ENCODE measurements at regions not wholly inside any gene's neighbourhood (a gene's known extent, or its start where the extent isn't known, plus 50 kb on each side); places are given as distances from the start of the nearest gene placed in this dataset.

- no peaks in the 10 kb centered on the region for H3K4me1 ChIP-seq
- H3K4me3 ChIP-seq: no peak overlapping the region
- no peaks in the 10 kb centered on the region for H3K9me3 ChIP-seq
- TF ChIP-seq CTCF (IDR thresholded peaks at IDR 0.05): no peak
- H3K36me3 ChIP-seq (ENCODE audit: insufficient read depth in 1 of 2, low read depth in 1 of 2): no peaks in the 10 kb centered on the region
- no peak overlapping the region for H3K27ac ChIP-seq
- intact Hi-C loops (cut with DNase I): no loop called here
- ATAC-seq (no peak), DNase-seq (no peak)
- no peaks in the 10 kb centered on the region for H3K27me3 ChIP-seq (ENCODE audit: insufficient read depth in 3 of 3, low read length in 2 of 3)
These were observed 155.7 kb upstream of the GPRIN3 start for GRCh38 chr4:89463341-89463740.

DNA sequence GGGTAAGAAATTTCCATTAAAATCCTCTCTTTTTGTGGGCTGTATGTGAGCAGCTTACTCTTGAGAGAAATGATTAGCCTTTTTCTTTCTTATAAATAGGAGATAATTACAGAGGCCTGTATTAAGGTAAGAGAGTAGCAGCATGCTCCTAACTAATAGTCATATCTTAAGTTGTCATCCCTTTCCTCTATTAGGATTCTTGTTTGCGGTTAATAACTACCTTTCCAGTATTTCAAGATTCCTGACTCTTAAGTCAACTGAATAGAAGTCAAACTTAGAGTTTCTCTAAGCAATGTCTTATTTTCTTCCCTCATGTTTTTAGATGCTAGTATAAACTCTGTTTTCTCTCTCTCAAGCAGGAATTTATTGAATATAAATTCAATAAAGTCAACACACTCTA lies 139.9 kb upstream of the GPRIN3 start:
- H3K27ac ChIP-seq: no peak overlapping the region
- H3K9me3 ChIP-seq: peaks cover 4% of the 10 kb centered on the region
- TF ChIP-seq CTCF (IDR thresholded peaks at IDR 0.05): no peak
- DNase-seq: no peak
- H3K4me3 ChIP-seq: no peak overlapping the region
- intact Hi-C loops (cut with DNase I): no loop called here
- no peaks in the 10 kb centered on the region for H3K36me3 ChIP-seq (ENCODE audit: insufficient read depth in 1 of 2, low read depth in 1 of 2)
- H3K4me1 ChIP-seq: no peaks in the 10 kb centered on the region
- WGBS, 3 donors: 84 to 100% (median 99%) methylated on average over 1 of the region's 1 CpG
- ATAC-seq: no peak
- peaks cover 0 to 2% (median 0%) of the 10 kb centered on the region in 3 donors for H3K27me3 ChIP-seq (ENCODE audit: insufficient read depth in 3 of 3, low read length in 2 of 3)

DNA sequence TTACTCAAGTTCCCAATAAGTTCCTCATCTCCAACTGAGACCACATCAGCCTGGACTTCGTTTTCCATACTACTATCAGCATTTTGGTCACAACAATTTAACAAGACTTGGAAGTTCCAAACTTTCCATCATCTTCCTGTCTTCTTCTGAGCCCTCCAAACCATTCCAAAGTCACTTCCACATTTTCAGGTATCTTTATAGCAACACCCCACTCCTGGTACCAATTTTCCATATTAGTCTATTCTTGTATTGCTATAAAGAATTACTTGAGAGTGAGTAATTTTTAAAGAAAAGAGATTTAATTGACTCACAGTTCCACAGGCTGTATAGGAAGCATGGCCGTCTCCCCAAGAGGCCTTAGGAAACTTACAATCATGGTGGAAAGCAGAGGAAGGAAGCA lies 138.6 kb upstream of the GPRIN3 start:
- no peak for DNase-seq
- Histone ChIP-seq H3K27me3 (ENCODE audit: insufficient read depth in 3 of 3, low read length in 2 of 3) (peaks cover 0 to 2% (median 0%) of the 10 kb centered on the region in 3 donors), H3K36me3 (ENCODE audit: insufficient read depth in 1 of 2, low read depth in 1 of 2) (no peaks in the 10 kb centered on the region), H3K9me3 (peaks cover 4% of the 10 kb centered on the region), H3K27ac (no peak overlapping the region), H3K4me3 (no peak overlapping the region), H3K4me1 (no peaks in the 10 kb centered on the region)
- ATAC-seq: no peak
- WGBS, 3 donors: 68 to 72% (median 69%) methylated on average over 2 of the region's 2 CpGs
- no peak for TF ChIP-seq CTCF (IDR thresholded peaks at IDR 0.05)
- intact Hi-C loops (cut with DNase I): no loop called here

- Histone ChIP-seq H3K36me3 (ENCODE audit: insufficient read depth in 1 of 2, low read depth in 1 of 2) (no peaks in the 10 kb centered on the region), H3K27me3 (ENCODE audit: insufficient read depth in 3 of 3, low read length in 2 of 3) (peaks cover 0 to 2% (median 0%) of the 10 kb centered on the region in 3 donors), H3K4me3 (no peak overlapping the region), H3K4me1 (no peaks in the 10 kb centered on the region), H3K27ac (no peak overlapping the region), H3K9me3 (no peaks in the 10 kb centered on the region)
- no peak for TF ChIP-seq CTCF (IDR thresholded peaks at IDR 0.05)
- WGBS, 3 donors: 80 to 89% (median 89%) methylated on average over 2 of the region's 2 CpGs
- intact Hi-C loops (cut with DNase I): loop anchor here in 1 of 2 donors (10.0 kb wide), 1 partner anchor 215 kb away; no protein-coding TSS in a partner anchor
- ATAC-seq: no peak
- no peak for DNase-seq
These were observed 131.9 kb upstream of the GPRIN3 start for GRCh38 chr4:89439533-89439932.

DNA sequence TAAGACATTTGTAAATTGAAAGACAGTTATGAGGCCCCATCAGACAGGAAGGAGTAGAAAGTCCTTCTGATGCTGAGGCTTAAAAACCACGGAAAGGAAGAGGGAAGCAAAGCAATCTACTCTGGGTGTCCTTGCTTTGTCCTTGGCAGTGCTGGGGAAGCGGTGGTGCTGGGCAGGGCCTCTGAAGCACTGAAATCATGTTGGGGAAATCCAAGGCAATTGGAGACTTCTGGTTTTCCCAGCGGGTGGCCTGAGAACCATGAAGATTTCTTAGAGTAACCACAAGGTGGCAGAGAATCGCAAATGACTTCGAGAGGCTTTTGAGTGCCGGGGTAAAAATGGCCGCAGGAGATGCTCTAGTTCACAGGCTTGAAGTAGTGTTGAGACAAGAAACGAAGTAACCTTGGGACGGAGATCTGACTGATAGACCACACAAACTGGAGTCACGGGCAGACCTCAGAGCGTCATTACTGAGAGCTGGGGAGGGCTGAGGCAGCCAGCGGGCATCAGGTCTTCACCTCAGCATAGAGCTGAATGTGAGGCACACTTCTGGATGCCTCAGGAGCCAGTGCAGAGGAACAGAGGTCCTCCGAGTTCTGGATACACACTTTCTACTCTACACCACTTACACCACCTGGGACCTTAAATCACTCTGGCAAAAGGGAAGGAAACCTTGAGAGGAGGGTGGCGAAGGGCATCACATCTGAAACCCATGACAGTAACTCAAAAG lies 130.7 kb upstream of the GPRIN3 start:
- ATAC-seq: no peak
- peaks cover 0 to 2% (median 0%) of the 10 kb centered on the region in 3 donors for H3K27me3 ChIP-seq (ENCODE audit: insufficient read depth in 3 of 3, low read length in 2 of 3)
- no peaks in the 10 kb centered on the region for H3K36me3 ChIP-seq (ENCODE audit: insufficient read depth in 1 of 2, low read depth in 1 of 2)
- 71 to 77% (median 77%) methylated on average over 14 of the region's 14 CpGs for WGBS, 3 donors
- no peaks in the 10 kb centered on the region for H3K4me1 ChIP-seq
- H3K27ac ChIP-seq: no peak overlapping the region
- no peak for TF ChIP-seq CTCF (IDR thresholded peaks at IDR 0.05)
- H3K9me3 ChIP-seq: no peaks in the 10 kb centered on the region
- intact Hi-C loops (cut with DNase I): loop anchor here in 1 of 2 donors (10.0 kb wide), 1 partner anchor 213 kb away; no protein-coding TSS in a partner anchor
- H3K4me3 ChIP-seq: no peak overlapping the region
- peak in 1 of 2 donors; percentile 9 for DNase-seq
